ENCODE measurements at regions not wholly inside any gene's neighbourhood (a gene's known extent, or its start where the extent isn't known, plus 50 kb on each side); places are given as distances from the start of the nearest gene placed in this dataset.

DNA sequence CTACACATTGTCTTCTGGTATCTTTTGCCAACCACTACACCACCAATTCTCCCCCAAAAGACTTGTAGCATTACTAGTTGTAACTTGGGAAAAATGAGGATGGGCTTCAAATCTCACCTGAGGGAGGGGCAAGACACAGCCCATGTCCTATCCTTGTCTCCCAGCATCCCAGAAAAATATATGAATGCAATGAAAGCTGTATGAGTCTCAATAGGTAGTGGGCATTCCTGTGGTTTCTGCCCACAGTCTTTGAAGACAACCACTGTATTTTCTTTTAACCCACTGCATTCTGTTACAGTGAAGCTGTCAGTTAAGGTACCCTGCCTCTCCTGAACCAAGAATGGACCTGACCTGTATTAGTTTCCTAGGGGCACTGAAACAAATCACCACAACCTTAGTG is 336.2 kb upstream of the TMPO start:
- TF ChIP-seq SIN3A (IDR thresholded peaks at IDR 0.05; ENCODE audit: low read depth, low read length) (no peak), BRCA1 (IDR thresholded peaks at IDR 0.05; ENCODE audit: low read depth, low read length) (no peak), USF2 (IDR thresholded peaks at IDR 0.05; ENCODE audit: borderline replicate concordance, low read depth, low read length) (no peak), RCOR1 (conservative IDR thresholded peaks at IDR 0.05; ENCODE audit: low read depth, low read length) (no peak), NFYB (IDR thresholded peaks at IDR 0.05; ENCODE audit: insufficient read depth, low read depth, low read length) (no peak), POLR2A (IDR thresholded peaks at IDR 0.05; ENCODE audit: low read depth, low read length) (no peak), SMC3 (IDR thresholded peaks at IDR 0.05; ENCODE audit: borderline replicate concordance, low read length) (no peak), MAX (IDR thresholded peaks at IDR 0.05; ENCODE audit: low read depth, low read length) (no peak)
- TF ChIP-seq, protein P1, sequence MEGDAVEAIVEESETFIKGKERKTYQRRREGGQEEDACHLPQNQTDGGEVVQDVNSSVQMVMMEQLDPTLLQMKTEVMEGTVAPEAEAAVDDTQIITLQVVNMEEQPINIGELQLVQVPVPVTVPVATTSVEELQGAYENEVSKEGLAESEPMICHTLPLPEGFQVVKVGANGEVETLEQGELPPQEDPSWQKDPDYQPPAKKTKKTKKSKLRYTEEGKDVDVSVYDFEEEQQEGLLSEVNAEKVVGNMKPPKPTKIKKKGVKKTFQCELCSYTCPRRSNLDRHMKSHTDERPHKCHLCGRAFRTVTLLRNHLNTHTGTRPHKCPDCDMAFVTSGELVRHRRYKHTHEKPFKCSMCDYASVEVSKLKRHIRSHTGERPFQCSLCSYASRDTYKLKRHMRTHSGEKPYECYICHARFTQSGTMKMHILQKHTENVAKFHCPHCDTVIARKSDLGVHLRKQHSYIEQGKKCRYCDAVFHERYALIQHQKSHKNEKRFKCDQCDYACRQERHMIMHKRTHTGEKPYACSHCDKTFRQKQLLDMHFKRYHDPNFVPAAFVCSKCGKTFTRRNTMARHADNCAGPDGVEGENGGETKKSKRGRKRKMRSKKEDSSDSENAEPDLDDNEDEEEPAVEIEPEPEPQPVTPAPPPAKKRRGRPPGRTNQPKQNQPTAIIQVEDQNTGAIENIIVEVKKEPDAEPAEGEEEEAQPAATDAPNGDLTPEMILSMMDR (IDR thresholded peaks at IDR 0.05 in 2 of 3, conservative IDR thresholded peaks at IDR 0.05 in 1 of 3; ENCODE audit: control insufficient read depth in 2 of 3, extremely low read depth in 1 of 3, insufficient read depth in 1 of 3, low read depth in 3 of 3, low read length in 3 of 3), result no peak
- TF ChIP-seq, protein P2, sequence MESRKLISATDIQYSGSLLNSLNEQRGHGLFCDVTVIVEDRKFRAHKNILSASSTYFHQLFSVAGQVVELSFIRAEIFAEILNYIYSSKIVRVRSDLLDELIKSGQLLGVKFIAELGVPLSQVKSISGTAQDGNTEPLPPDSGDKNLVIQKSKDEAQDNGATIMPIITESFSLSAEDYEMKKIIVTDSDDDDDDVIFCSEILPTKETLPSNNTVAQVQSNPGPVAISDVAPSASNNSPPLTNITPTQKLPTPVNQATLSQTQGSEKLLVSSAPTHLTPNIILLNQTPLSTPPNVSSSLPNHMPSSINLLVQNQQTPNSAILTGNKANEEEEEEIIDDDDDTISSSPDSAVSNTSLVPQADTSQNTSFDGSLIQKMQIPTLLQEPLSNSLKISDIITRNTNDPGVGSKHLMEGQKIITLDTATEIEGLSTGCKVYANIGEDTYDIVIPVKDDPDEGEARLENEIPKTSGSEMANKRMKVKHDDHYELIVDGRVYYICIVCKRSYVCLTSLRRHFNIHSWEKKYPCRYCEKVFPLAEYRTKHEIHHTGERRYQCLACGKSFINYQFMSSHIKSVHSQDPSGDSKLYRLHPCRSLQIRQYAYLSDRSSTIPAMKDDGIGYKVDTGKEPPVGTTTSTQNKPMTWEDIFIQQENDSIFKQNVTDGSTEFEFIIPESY (IDR thresholded peaks at IDR 0.05), result no peak
